Neural progenitor cell (in vitro differentiated cells): ENCODE measurements at regions not wholly inside any gene's neighbourhood (a gene's known extent, or its start where the extent isn't known, plus 50 kb on each side); places are given as distances from the start of the nearest gene placed in this dataset.
"Not testable (repeated sequence)": the region's sequence is repeated elsewhere in the genome, so short reads cannot be mapped to it uniquely, and the experiment has no call there.

Experiments
- CTCF ChIP-seq: fragments of 200-600 bp; sonication (generic); IDR thresholded peaks from 2 replicates; pipeline ENCODE4 v1.5.1; 2017; ENCODE audit warnings: antibody characterized with exemption, mild to moderate bottlenecking
- EZH2 ChIP-seq: fragments of 200-600 bp; sonication (generic); IDR thresholded peaks from 2 replicates; pipeline ENCODE4 v1.6.1; 2017; ENCODE audit warnings: antibody characterized with exemption, mild to moderate bottlenecking, moderate library complexity

- TF ChIP-seq EZH2, CTCF: not testable (repeated sequence)
Measured at GRCh38 chr1:206287759-206288158, 84.4 kb downstream of the SRGAP2 start.
